ENCODE measurements at regions not wholly inside any gene's neighbourhood (a gene's known extent, or its start where the extent isn't known, plus 50 kb on each side); places are given as distances from the start of the nearest gene placed in this dataset.

- TF ChIP-seq, protein P1, sequence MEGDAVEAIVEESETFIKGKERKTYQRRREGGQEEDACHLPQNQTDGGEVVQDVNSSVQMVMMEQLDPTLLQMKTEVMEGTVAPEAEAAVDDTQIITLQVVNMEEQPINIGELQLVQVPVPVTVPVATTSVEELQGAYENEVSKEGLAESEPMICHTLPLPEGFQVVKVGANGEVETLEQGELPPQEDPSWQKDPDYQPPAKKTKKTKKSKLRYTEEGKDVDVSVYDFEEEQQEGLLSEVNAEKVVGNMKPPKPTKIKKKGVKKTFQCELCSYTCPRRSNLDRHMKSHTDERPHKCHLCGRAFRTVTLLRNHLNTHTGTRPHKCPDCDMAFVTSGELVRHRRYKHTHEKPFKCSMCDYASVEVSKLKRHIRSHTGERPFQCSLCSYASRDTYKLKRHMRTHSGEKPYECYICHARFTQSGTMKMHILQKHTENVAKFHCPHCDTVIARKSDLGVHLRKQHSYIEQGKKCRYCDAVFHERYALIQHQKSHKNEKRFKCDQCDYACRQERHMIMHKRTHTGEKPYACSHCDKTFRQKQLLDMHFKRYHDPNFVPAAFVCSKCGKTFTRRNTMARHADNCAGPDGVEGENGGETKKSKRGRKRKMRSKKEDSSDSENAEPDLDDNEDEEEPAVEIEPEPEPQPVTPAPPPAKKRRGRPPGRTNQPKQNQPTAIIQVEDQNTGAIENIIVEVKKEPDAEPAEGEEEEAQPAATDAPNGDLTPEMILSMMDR (conservative IDR thresholded peaks at IDR 0.05 in 1 of 2, IDR thresholded peaks at IDR 0.05 in 1 of 2; ENCODE audit: low read depth in 1 of 2, low read length in 2 of 2) = no peak
- TF ChIP-seq EZH2 (IDR thresholded peaks at IDR 0.05; ENCODE audit: low read length, missing control alignments) = no peak
- Histone ChIP-seq H3K36me3 (ENCODE audit: control insufficient read depth, insufficient read depth, low read length) (no peaks in the 10 kb centered on the region), H3K27ac (ENCODE audit: insufficient read depth, low read length) (no peak overlapping the region), H3K9ac (ENCODE audit: insufficient read depth, low read length) (no peak overlapping the region), H3K4me1 (ENCODE audit: control insufficient read depth, extremely low read depth, insufficient read depth, low read length) (no peaks in the 10 kb centered on the region), H3K4me3 (replicated peaks in 1 of 4; ENCODE audit: control extremely low read depth in 1 of 4, insufficient read depth in 1 of 4, low read depth in 3 of 4, low read length in 4 of 4) (no peak overlapping the region), H3K27me3 (ENCODE audit: control insufficient read depth, insufficient read depth, low read length) (no peaks in the 10 kb centered on the region), H4K20me1 (ENCODE audit: control insufficient read depth, extremely low read depth, insufficient read depth, low read length) (no peaks in the 10 kb centered on the region), H3K4me2 (ENCODE audit: extremely low read depth, insufficient read depth, low read length) (no peak overlapping the region), H2AFZ (ENCODE audit: low read length) (no peak overlapping the region), H3K9me3 (ENCODE audit: control insufficient read depth, insufficient read depth, low read depth, low read length) (no peaks in the 10 kb centered on the region), H3K79me2 (ENCODE audit: control insufficient read depth, insufficient read depth, low read length) (no peaks in the 10 kb centered on the region)
- DNase-seq (ENCODE audit: low read depth in 2 of 2) = no peak
Observed at GRCh38 chr4:115929373-115929772, 816.0 kb upstream of the NDST4 start.

GRCh38 chr4:115927382-115927781 lies 814.0 kb upstream of the NDST4 start:
- Histone ChIP-seq H3K27me3 (ENCODE audit: control insufficient read depth, insufficient read depth, low read length) (no peaks in the 10 kb centered on the region), H3K27ac (ENCODE audit: insufficient read depth, low read length) (no peak overlapping the region), H3K9me3 (ENCODE audit: control insufficient read depth, insufficient read depth, low read depth, low read length) (no peaks in the 10 kb centered on the region), H3K79me2 (ENCODE audit: control insufficient read depth, insufficient read depth, low read length) (no peaks in the 10 kb centered on the region), H3K36me3 (ENCODE audit: control insufficient read depth, insufficient read depth, low read length) (no peaks in the 10 kb centered on the region), H2AFZ (ENCODE audit: low read length) (no peak overlapping the region), H3K4me2 (ENCODE audit: extremely low read depth, insufficient read depth, low read length) (no peak overlapping the region), H3K4me3 (replicated peaks in 1 of 4; ENCODE audit: control extremely low read depth in 1 of 4, insufficient read depth in 1 of 4, low read depth in 3 of 4, low read length in 4 of 4) (no peak overlapping the region), H4K20me1 (ENCODE audit: control insufficient read depth, extremely low read depth, insufficient read depth, low read length) (no peaks in the 10 kb centered on the region), H3K4me1 (ENCODE audit: control insufficient read depth, extremely low read depth, insufficient read depth, low read length) (no peaks in the 10 kb centered on the region), H3K9ac (ENCODE audit: insufficient read depth, low read length) (no peak overlapping the region)
- TF ChIP-seq, protein P1 (conservative IDR thresholded peaks at IDR 0.05 in 1 of 2, IDR thresholded peaks at IDR 0.05 in 1 of 2; ENCODE audit: low read depth in 1 of 2, low read length in 2 of 2) = no peak
- no peak for TF ChIP-seq EZH2 (IDR thresholded peaks at IDR 0.05; ENCODE audit: low read length, missing control alignments)
- no peak for DNase-seq (ENCODE audit: low read depth in 2 of 2)

- H3K4me1 ChIP-seq (ENCODE audit: control insufficient read depth, extremely low read depth, insufficient read depth, low read length) = no peaks in the 10 kb centered on the region
- no peaks in the 10 kb centered on the region for H3K27me3 ChIP-seq (ENCODE audit: control insufficient read depth, insufficient read depth, low read length)
- no peaks in the 10 kb centered on the region for H3K36me3 ChIP-seq (ENCODE audit: control insufficient read depth, insufficient read depth, low read length)
- no peaks in the 10 kb centered on the region for H4K20me1 ChIP-seq (ENCODE audit: control insufficient read depth, extremely low read depth, insufficient read depth, low read length)
- TF ChIP-seq, protein P1 (conservative IDR thresholded peaks at IDR 0.05 in 1 of 2, IDR thresholded peaks at IDR 0.05 in 1 of 2; ENCODE audit: low read depth in 1 of 2, low read length in 2 of 2) = no peak
- no peak for TF ChIP-seq EZH2 (IDR thresholded peaks at IDR 0.05; ENCODE audit: low read length, missing control alignments)
- H3K27ac ChIP-seq (ENCODE audit: insufficient read depth, low read length) = no peak overlapping the region
- DNase-seq (ENCODE audit: low read depth in 2 of 2) = no peak
- no peak overlapping the region for H2AFZ ChIP-seq (ENCODE audit: low read length)
- no peak overlapping the region for H3K4me3 ChIP-seq (replicated peaks in 1 of 4; ENCODE audit: control extremely low read depth in 1 of 4, insufficient read depth in 1 of 4, low read depth in 3 of 4, low read length in 4 of 4)
- no peak overlapping the region for H3K9ac ChIP-seq (ENCODE audit: insufficient read depth, low read length)
- no peak overlapping the region for H3K4me2 ChIP-seq (ENCODE audit: extremely low read depth, insufficient read depth, low read length)
- no peaks in the 10 kb centered on the region for H3K9me3 ChIP-seq (ENCODE audit: control insufficient read depth, insufficient read depth, low read depth, low read length)
- no peaks in the 10 kb centered on the region for H3K79me2 ChIP-seq (ENCODE audit: control insufficient read depth, insufficient read depth, low read length)
Observed at GRCh38 chr4:115923152-115923551, 809.7 kb upstream of the NDST4 start.
